Kidney epithelial cell (primary cell): ENCODE measurements at regions not wholly inside any gene's neighbourhood (a gene's known extent, or its start where the extent isn't known, plus 50 kb on each side); places are given as distances from the start of the nearest gene placed in this dataset.
"Not testable (repeated sequence)": the region's sequence is repeated elsewhere in the genome, so short reads cannot be mapped to it uniquely, and the experiment has no call there.

Source experiments
- DNase-seq: peaks from one replicate; pipeline ENCODE4 v3.0.0-alpha.2; 2010; ENCODE audit warnings: low read depth
- H3K27me3 ChIP-seq: 2 replicates; pipeline ENCODE4 v1.6.0; 2011; ENCODE audit warnings: low read length; ENCODE audit not compliant: control insufficient read depth, insufficient read depth
- H3K36me3 ChIP-seq: 2 replicates; pipeline ENCODE4 v1.5.1; 2011; ENCODE audit warnings: low read length; ENCODE audit not compliant: control insufficient read depth, insufficient read depth
- H3K4me3 ChIP-seq: 2 replicates; pipeline ENCODE4 v1.5.1; 2011; ENCODE audit warnings: low read depth, mild to moderate bottlenecking, control low read depth, low read length
- CTCF ChIP-seq: IDR thresholded peaks from 2 replicates; pipeline ENCODE4 v1.5.1; 2011; ENCODE audit warnings: mild to moderate bottlenecking, moderate library complexity, low read length, control low read depth, inconsistent platforms; ENCODE audit not compliant: insufficient read depth, poor library complexity, severe bottlenecking

- no peak for DNase-seq
- H3K27me3 ChIP-seq, result no peaks in the 10 kb centered on the region
- H3K4me3 ChIP-seq, result no peak overlapping the region
- TF ChIP-seq CTCF, result no peak
- no peaks in the 10 kb centered on the region for H3K36me3 ChIP-seq
These were observed 97.0 kb upstream of the MON1B start for GRCh38 chr16:77093999-77094398.

GRCh38 chr16:77111056-77111565 lies 79.9 kb upstream of the MON1B start:
- Histone ChIP-seq H3K27me3 (no peaks in the 10 kb centered on the region), H3K36me3 (no peaks in the 10 kb centered on the region), H3K4me3 (no peak overlapping the region)
- no peak for DNase-seq
- TF ChIP-seq CTCF, result no peak

- H3K27me3 ChIP-seq, result no peaks in the 10 kb centered on the region
- no peak overlapping the region for H3K4me3 ChIP-seq
- no peaks in the 10 kb centered on the region for H3K36me3 ChIP-seq
- DNase-seq, result no peak
- TF ChIP-seq CTCF, result no peak
These were observed 78.2 kb upstream of the MON1B start for GRCh38 chr16:77112746-77113145.

- DNase-seq, result no peak
- H3K36me3 ChIP-seq, result no peaks in the 10 kb centered on the region
- TF ChIP-seq CTCF, result no peak
These were observed 77.2 kb upstream of the MON1B start for GRCh38 chr16:77113835-77114234.

GRCh38 chr16:77114361-77114760 lies 76.6 kb upstream of the MON1B start:
- H3K36me3 ChIP-seq, H3K27me3 ChIP-seq, DNase-seq, H3K4me3 ChIP-seq: not testable (repeated sequence)

More at GRCh38 chr16:77113835-77114234, 77.2 kb upstream of the MON1B start:
- Histone ChIP-seq H3K27me3 (no peaks in the 10 kb centered on the region), H3K4me3 (no peak overlapping the region)

- TF ChIP-seq CTCF, result no peak
- Histone ChIP-seq H3K4me3 (no peak overlapping the region), H3K27me3 (no peaks in the 10 kb centered on the region), H3K36me3 (no peaks in the 10 kb centered on the region)
- no peak for DNase-seq
These were observed 74.1 kb upstream of the MON1B start for GRCh38 chr16:77116856-77117255.
